GM23248 (cell line): ENCODE measurements at regions not wholly inside any gene's neighbourhood (a gene's known extent, or its start where the extent isn't known, plus 50 kb on each side); places are given as distances from the start of the nearest gene placed in this dataset.
"Not testable (repeated sequence)": the region's sequence is repeated elsewhere in the genome, so short reads cannot be mapped to it uniquely, and the experiment has no call there.

Experiments used
- EZH2 ChIP-seq: fragments of 200-600 bp; sonication (generic); IDR thresholded peaks from 2 replicates; pipeline ENCODE4 v1.6.1; 2018; ENCODE audit warnings: antibody characterized with exemption, mild to moderate bottlenecking; ENCODE audit not compliant: insufficient read depth, poor library complexity, severe bottlenecking
- EZH2phosphoT487 ChIP-seq: fragments of 200-600 bp; sonication (generic); IDR thresholded peaks from 2 replicates; pipeline ENCODE4 v1.6.1; 2018; ENCODE audit warnings: antibody characterized with exemption, moderate library complexity, mild to moderate bottlenecking, low read depth; ENCODE audit not compliant: insufficient read depth

GRCh38 chr18:75690283-75690682, 262.8 kb upstream of the SMIM21 start:
- not testable (repeated sequence) for TF ChIP-seq EZH2, EZH2phosphoT487
